Activated CD4-positive, alpha-beta T cell treated with anti-CD3 and anti-CD28 coated beads, Interleukin-2, amount 50 U/mL, for 48 hours (primary cell): ENCODE measurements at regions not wholly inside any gene's neighbourhood (a gene's known extent, or its start where the extent isn't known, plus 50 kb on each side); places are given as distances from the start of the nearest gene placed in this dataset.

Source experiments
- DNase-seq, 2 experiments: peaks; one replicate each; pipeline ENCODE4 v3.0.0-alpha.2; 2020

DNA sequence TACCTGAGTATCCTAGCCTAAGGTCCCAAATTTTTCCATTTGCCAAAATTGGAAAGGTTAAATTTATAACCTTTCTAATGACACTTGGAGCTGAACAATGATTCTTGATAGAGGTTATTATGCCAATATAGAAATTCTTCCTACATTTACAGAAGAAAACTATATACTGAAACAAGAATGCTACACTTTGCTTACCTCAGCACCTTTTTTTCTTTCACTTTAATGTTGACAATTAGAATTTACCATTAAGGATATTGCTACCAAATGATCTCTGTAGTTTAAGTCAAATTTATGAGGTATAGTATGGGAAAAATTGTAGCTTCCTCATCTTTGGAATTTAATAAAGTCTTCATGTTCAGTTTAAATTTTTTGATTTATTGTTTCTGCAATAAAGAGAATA is 577.0 kb downstream of the NR4A2 start:
- no peak for DNase-seq

DNA sequence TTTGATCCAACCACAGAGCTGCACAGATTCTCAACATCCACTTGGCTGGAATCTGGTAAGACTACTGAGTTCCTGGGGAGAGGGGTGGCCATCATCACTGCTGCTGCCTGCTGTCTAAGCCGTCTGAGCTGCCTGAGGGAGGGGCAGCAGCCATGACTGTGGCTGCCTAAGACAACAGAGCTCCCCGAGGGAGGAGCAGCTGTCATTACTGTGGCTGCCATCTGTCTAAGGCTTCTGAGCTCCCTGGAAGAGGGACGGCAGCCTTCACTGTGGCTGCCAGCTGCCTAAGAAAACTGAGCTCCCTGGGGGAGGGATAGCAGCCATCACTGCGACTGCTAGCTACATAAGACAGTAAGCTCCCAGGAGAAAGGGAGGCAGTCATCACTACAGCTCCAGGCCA is 584.4 kb downstream of the NR4A2 start:
- no peak for DNase-seq

- no peak for DNase-seq
Measured at GRCh38 chr2:155747531-155747930, 585.0 kb downstream of the NR4A2 start.

GRCh38 chr2:155733091-155733853 is 599.2 kb downstream of the NR4A2 start:
- DNase-seq: no peak

- DNase-seq: no peak
Measured at GRCh38 chr2:155730804-155731203, 601.7 kb downstream of the NR4A2 start.

DNA sequence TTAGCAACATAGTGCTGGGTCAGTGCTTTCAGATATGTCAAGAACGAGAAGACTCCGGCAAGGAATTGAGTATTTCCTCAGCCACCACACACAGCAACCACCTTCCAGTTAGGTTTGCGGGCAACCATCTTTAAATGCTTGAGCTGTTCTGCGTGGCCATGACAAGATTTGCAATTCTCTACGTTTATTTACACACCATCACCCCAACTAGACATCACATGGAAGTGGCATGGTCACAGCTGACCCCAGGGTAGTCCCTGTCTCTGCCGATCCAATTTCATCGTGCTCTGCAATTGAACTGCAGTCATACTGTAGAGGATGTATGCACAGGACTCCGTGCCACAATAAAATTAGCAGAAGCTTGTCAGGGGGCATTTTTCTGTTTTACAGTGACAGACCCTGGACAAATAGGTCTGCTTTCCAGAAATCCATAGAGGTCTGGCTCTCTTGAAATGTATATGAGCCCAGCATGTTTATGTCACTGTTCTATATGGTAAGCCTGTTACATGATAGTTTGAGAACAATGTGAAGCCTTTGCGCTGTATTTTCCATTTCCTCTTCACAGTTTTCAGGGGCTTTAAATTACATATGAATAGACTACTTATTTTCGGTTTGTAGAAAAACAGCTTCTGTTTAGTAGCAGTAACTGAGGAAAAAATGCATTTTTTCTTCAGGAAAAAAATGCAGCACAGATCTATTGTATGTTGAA is 605.2 kb downstream of the NR4A2 start:
- DNase-seq: no peak

DNA sequence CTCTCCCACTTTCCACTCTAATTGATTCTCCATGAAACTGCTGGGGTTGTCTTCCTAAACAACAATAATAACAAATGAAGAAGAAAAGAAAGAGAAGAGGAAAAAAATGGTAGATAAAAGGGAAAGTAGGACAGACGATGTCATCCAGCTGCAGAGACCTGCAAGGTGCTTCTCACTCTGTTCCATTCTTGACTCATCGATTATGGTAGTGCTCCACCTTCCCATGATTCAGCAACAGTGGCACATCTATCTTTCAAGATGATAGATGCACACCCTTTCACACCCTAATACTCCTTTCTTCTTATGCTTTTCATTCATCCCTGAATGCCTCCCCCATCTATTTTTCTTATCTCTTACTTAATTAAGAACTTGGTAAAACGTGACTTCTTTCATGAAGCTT is 610.2 kb downstream of the NR4A2 start:
- DNase-seq: no peak

- no peak for DNase-seq
Measured at GRCh38 chr2:155715705-155716104, 616.8 kb downstream of the NR4A2 start.

- no peak for DNase-seq
Measured at GRCh38 chr2:155714983-155715382, 617.5 kb downstream of the NR4A2 start.

DNA sequence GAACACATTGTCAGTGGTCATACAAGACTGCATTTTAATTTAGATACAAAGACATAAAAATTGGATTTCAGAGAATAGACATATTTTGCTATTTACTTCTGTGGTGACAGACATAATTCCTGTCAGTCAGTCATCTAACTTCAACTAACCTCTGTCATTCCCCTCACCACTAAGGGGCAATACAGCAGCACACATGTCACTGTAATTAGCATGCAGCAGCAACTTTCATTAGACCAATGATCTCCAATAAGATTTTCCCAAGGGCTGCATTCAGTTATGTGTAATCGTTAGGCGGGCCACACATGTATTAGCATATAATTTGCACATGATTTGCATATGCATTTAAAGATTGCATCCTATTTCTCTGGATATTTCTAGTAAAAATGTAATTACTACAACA is 624.5 kb downstream of the NR4A2 start:
- DNase-seq: no peak

GRCh38 chr2:155703917-155704316 is 628.6 kb downstream of the NR4A2 start:
- no peak for DNase-seq

DNA sequence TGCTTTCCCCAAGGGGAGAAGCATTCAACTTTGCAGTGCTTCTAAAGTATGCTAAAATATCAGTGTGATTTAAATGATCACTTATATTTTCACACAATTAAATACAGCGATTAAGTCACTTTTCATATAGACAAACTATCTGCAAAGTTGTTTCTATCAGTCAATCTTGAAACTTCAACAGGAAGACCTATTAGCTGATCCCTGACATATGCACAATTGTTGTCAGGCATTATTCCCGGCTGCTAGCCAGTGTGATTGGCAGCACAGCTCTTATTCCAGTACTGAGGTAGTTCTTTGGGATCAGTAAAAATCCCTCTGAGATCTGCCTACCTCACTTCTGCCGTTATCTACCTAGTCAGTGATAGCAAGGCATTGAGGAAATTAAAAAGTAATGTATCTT is 629.5 kb downstream of the NR4A2 start:
- no peak for DNase-seq

GRCh38 chr2:155701721-155702120 is 630.8 kb downstream of the NR4A2 start:
- no peak for DNase-seq

- DNase-seq: no peak
Measured at GRCh38 chr2:155696571-155696970, 636.0 kb downstream of the NR4A2 start.

DNA sequence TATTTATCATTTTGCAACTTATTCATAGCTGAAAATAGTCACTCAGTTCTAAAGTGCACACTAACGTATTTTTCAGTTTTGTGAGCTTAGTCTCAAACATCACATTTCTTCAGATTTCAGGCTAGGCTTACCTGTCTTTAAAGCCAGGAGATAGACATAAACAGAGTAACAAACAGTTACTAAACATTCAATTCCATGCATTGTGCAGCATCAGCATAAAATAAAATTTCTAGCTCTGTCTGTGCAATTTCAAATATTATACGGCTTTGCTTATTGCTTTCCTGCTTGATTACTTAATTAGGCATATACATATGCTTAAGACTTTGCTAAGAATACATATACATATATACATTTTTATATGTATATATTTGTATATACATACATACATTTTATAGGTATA is 637.0 kb downstream of the NR4A2 start:
- DNase-seq: no peak

DNA sequence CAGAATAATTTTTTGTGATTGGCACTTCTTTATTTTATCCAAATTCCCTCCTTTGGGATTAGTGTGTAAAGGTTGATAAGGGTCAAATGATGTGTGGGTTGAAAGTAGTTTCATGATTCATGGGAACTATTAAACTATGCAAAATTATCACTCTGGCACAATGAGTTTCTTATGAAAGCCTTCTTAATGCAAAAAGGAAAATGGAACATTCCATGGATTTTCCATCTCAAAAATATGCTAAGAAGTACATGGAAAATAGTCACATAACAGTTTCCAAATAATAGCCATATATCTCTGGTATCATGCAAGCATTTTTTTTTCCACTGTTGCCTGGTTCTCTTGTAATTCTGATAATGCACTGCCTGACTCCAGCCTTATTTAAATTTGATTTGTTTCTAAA is 639.7 kb downstream of the NR4A2 start:
- no peak for DNase-seq

GRCh38 chr2:155692106-155692505 is 640.4 kb downstream of the NR4A2 start:
- no peak for DNase-seq

DNA sequence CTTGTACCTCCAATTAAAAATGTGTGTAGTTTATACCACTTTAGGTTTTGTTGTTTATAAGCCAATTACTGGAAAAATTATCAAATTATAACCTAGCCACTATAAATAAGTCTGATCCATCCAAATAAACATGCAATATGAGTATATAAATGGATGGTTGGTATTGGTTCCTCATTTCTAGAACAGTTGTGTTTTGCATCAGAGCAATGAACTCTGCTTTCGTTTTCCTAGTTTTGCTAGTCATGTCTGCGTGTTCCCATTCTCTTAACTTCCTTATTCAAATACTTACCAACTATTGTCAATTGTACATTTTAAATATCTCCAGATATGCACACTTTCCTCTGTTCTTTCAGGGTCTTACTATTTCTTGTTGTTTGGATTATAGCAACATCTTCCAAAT is 641.7 kb downstream of the NR4A2 start:
- DNase-seq: no peak

GRCh38 chr2:155689791-155690190 is 642.7 kb downstream of the NR4A2 start:
- DNase-seq: no peak

DNA sequence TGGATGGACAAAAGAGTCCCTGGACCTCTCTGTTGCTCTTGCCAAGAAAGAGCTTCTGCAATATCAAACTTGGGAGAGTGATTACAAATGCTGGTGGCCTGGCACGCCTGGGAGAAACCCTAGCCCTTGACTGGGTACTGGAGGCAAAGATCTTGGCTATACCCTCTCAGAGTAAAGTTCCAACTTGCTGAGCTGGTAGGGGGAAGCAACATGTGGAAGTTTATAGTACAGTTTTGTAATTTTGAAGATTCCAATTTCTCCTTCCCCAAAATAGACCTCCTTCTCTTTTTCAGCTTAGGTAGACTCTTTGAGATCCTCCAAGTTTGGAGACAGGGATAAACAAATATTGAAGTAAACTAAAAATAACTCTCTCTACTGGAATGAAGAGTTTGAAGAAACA is 645.3 kb downstream of the NR4A2 start:
- DNase-seq: no peak

- DNase-seq: no peak
Measured at GRCh38 chr2:155679647-155680046, 652.9 kb downstream of the NR4A2 start.

DNA sequence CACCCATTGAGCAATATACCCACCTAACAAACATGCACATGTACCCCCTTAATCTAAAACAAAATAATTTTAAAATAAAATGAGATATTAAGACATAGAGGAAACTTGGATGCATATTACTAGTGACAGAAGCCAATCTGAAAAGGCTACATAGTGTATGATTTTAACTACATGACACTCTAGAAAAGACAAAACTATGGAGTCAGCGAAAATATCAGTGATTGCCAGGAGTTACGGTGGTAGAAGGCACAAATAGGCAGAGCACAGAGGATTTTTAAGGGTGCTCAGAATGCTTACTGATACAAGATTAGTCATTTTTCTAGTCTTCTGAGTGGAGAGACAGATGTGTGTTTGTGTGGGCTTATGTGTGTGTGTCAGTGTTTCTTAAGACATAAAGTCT is 656.6 kb downstream of the NR4A2 start:
- DNase-seq: no peak

- no peak for DNase-seq
Measured at GRCh38 chr2:155665704-155666103, 666.8 kb downstream of the NR4A2 start.

DNA sequence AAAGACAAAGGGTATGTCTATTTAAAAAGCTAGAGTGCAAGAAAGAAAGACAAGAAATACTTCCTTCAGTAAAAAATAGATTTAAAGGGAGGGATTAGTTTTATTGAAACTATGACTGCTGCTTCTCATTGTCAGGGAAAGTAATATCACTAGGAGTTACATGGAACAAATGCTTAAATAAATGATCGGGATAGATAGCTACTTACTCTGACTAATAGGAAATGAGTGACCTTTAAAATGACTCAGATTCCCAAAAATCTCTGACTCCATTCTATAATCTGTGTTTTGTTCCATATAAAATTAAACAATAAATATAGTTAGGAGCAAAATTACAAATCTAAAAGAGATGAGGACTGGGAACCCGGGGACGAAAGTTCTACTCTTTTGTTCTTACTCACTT is 669.3 kb downstream of the NR4A2 start:
- DNase-seq: no peak

DNA sequence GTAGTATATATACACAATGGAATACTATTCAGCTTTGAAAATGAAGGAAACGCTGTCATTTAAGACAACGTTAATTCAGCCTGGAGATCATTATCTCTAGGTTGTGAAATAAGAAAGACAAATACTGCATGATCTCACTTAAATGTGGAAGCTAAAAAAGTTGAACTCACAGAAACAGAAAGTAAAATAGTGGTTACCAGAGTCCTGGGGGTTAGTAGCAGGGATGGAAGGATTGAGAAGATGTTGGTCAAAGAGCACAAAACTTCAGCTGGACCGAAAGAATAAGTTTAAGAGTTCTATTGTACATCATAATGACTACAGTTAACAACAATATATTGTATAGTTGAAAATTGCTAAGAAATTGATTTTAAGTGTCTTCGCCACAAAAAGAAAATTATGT is 670.3 kb downstream of the NR4A2 start:
- DNase-seq: no peak
